AG04450 (cell line): ENCODE measurements at regions not wholly inside any gene's neighbourhood (a gene's known extent, or its start where the extent isn't known, plus 50 kb on each side); places are given as distances from the start of the nearest gene placed in this dataset.

Source experiments
- CTCF ChIA-PET: fragments of 300-600, 350-600 bp; formaldehyde crosslinking; extraction: SDS; loops from one replicate; lab custom pipeline; 2022; ENCODE audit warnings: antibody characterized with exemption, inconsistent platforms; lab: Charles Lee
- POLR2A ChIA-PET: fragments of 350-600 bp; formaldehyde crosslinking; extraction: SDS; loops from one replicate; lab custom pipeline; 2021; ENCODE audit warnings: antibody characterized with exemption, inconsistent platforms; lab: Yijun Ruan, JAX
- DNase-seq: peaks from one replicate; pipeline ENCODE4 v3.0.0-alpha.2; 2011; ENCODE audit warnings: low read depth, low spot score
- H3K27ac ChIP-seq: one replicate; pipeline ENCODE4 v1.5.1; 2012; ENCODE audit warnings: low read depth, low read length, control low read depth
- H3K27me3 ChIP-seq: one replicate; pipeline ENCODE4 v1.6.0; 2012; ENCODE audit warnings: low read length; ENCODE audit not compliant: control insufficient read depth, insufficient read depth
- H3K4me3 ChIP-seq: 2 replicates; pipeline ENCODE4 v1.5.1; 2011; ENCODE audit warnings: mild to moderate bottlenecking, low read depth, low read length, control low read depth
- H3K9me3 ChIP-seq: 2 replicates; pipeline ENCODE4 v1.5.1; 2012; ENCODE audit warnings: low read length; ENCODE audit not compliant: control insufficient read depth, insufficient read depth
- CTCF ChIP-seq: IDR thresholded peaks from 2 replicates; pipeline ENCODE4 v1.5.1; 2011; ENCODE audit warnings: low read depth, low read length, control low read depth, inconsistent platforms

GRCh38 chr2:235217846-235218245, 266.0 kb downstream of the SH3BP4 start:
- ChIA-PET POLR2A (no interaction called here), CTCF (interaction anchor here (0.7 kb wide), 1 partner anchor 376 kb away, joined by 3 read pairs; no protein-coding TSS in a partner anchor)
- no peak overlapping the region for H3K27ac ChIP-seq
- no peak for DNase-seq
- peaks cover 22% of the 10 kb centered on the region for H3K27me3 ChIP-seq
- H3K9me3 ChIP-seq: no peaks in the 10 kb centered on the region
- TF ChIP-seq CTCF: no peak
- H3K4me3 ChIP-seq: no peak overlapping the region

GRCh38 chr2:235218486-235218907, 266.7 kb downstream of the SH3BP4 start:
- POLR2A ChIA-PET: no interaction called here
- Histone ChIP-seq H3K27me3 (peaks cover 16% of the 10 kb centered on the region), H3K4me3 (no peak overlapping the region), H3K9me3 (no peaks in the 10 kb centered on the region), H3K27ac (no peak overlapping the region)
- CTCF ChIA-PET: no interaction called here
- DNase-seq: no peak
- TF ChIP-seq CTCF: no peak

GRCh38 chr2:235219048-235219447, 267.2 kb downstream of the SH3BP4 start:
- H3K9me3 ChIP-seq: no peaks in the 10 kb centered on the region
- no peak for TF ChIP-seq CTCF
- H3K27me3 ChIP-seq: peaks cover 13% of the 10 kb centered on the region
- no peak overlapping the region for H3K4me3 ChIP-seq
- no peak for DNase-seq
- ChIA-PET CTCF (no interaction called here), POLR2A (no interaction called here)
- no peak overlapping the region for H3K27ac ChIP-seq

GRCh38 chr2:235220331-235220730, 268.5 kb downstream of the SH3BP4 start:
- H3K27ac ChIP-seq: no peak overlapping the region
- no peak for DNase-seq
- no peak overlapping the region for H3K4me3 ChIP-seq
- ChIA-PET CTCF (no interaction called here), POLR2A (interaction anchor here (0.6 kb wide), 1 partner anchor 139 kb away, joined by 3 read pairs; no protein-coding TSS in a partner anchor)
- TF ChIP-seq CTCF: no peak
- H3K9me3 ChIP-seq: no peaks in the 10 kb centered on the region
- H3K27me3 ChIP-seq: peaks cover 12% of the 10 kb centered on the region

- DNase-seq: no peak
- POLR2A ChIA-PET: no interaction called here
These were observed 270.8 kb upstream of the AGAP1 start for GRCh38 chr2:235223011-235223410.

More at GRCh38 chr2:235223011-235223410, 270.8 kb upstream of the AGAP1 start:
- Histone ChIP-seq H3K27me3 (peaks cover 19% of the 10 kb centered on the region), H3K9me3 (no peaks in the 10 kb centered on the region), H3K27ac (no peak overlapping the region), H3K4me3 (no peak overlapping the region)
- TF ChIP-seq CTCF: no peak
- CTCF ChIA-PET: no interaction called here
